SU-DHL-6 (cell line): ENCODE measurements at regions not wholly inside any gene's neighbourhood (a gene's known extent, or its start where the extent isn't known, plus 50 kb on each side); places are given as distances from the start of the nearest gene placed in this dataset.

Source experiments
- H2AFZ ChIP-seq: fragments of 200-600 bp; sonication (generic); 2 replicates; pipeline ENCODE4 v1.6.1; 2014; ENCODE audit warnings: low read depth, mild to moderate bottlenecking, moderate library complexity, mixed read lengths, antibody characterized with exemption, low read length; ENCODE audit not compliant: severe bottlenecking
- H3F3A ChIP-seq: fragments of 200-600 bp; shearing (Covaris generic); 2 replicates; pipeline ENCODE4 v1.6.0; 2016; ENCODE audit warnings: antibody characterized with exemption, mild to moderate bottlenecking; ENCODE audit not compliant: insufficient read depth
- H3K27ac ChIP-seq: fragments of 200-600 bp; sonication (generic); 2 replicates; pipeline ENCODE4 v1.5.1; 2016; ENCODE audit warnings: low read depth, mild to moderate bottlenecking, low read length, moderate library complexity, mixed read lengths
- H3K27me3 ChIP-seq: fragments of 200-600 bp; sonication (generic), shearing (Covaris generic); 2 replicates; pipeline ENCODE4 v1.6.0; 2014; ENCODE audit warnings: mild to moderate bottlenecking, low read length
- H3K36me3 ChIP-seq: fragments of 200-600 bp; sonication (generic); 2 replicates; pipeline ENCODE4 v1.6.1; 2014; ENCODE audit warnings: mild to moderate bottlenecking, low read length, mixed read lengths
- H3K4me2 ChIP-seq: fragments of 300-600, 200-600 bp; shearing (Covaris generic), sonication (generic); 2 replicates; pipeline ENCODE4 v1.6.0; 2014; ENCODE audit warnings: low read length, low read depth, mild to moderate bottlenecking; ENCODE audit not compliant: poor library complexity, severe bottlenecking
- H3K4me3 ChIP-seq: fragments of 200-600 bp; sonication (generic); 2 replicates; pipeline ENCODE4 v1.5.1; 2014; ENCODE audit warnings: antibody characterized with exemption, low read length, mild to moderate bottlenecking, mixed read lengths; ENCODE audit not compliant: insufficient read depth, poor library complexity, severe bottlenecking
- H3K79me2 ChIP-seq: fragments of 200-600 bp; sonication (generic); 2 replicates; pipeline ENCODE4 v1.6.1; 2014; ENCODE audit warnings: mild to moderate bottlenecking, low read length, moderate library complexity; ENCODE audit not compliant: insufficient read depth
- H3K9ac ChIP-seq: fragments of 200-600 bp; sonication (generic); 2 replicates; pipeline ENCODE4 v1.7.0; 2014; ENCODE audit warnings: mild to moderate bottlenecking, low read length
- H3K9me2 ChIP-seq: fragments of 200-600 bp; sonication (generic); replicated peaks from 2 replicates; pipeline ENCODE4 v1.6.1; 2014; ENCODE audit warnings: low read length; ENCODE audit not compliant: insufficient read depth
- H3K9me3 ChIP-seq: fragments of 200-600 bp; sonication (generic); 2 replicates; pipeline ENCODE4 v1.6.1; 2014; ENCODE audit warnings: low read length, mixed read lengths; ENCODE audit not compliant: insufficient read depth
- H4K20me1 ChIP-seq: fragments of 200-600 bp; sonication (generic); 2 replicates; pipeline ENCODE4 v1.6.1; 2014; ENCODE audit warnings: low read depth, mild to moderate bottlenecking, antibody characterized with exemption, low read length, moderate library complexity, mixed read lengths
- EZH2phosphoT487 ChIP-seq: fragments of 200-600 bp; sonication (generic), shearing (Covaris generic); conservative IDR thresholded peaks from 2 replicates; pipeline ENCODE4 v1.6.1; 2018; ENCODE audit warnings: mild to moderate bottlenecking, antibody characterized with exemption, low read length, moderate library complexity, mixed read lengths
- TF ChIP-seq, protein P1 (sequence below): fragments of 200-600 bp; sonication (generic); IDR thresholded peaks from one replicate; pipeline ENCODE4 v1.5.1; 2017; ENCODE audit warnings: antibody characterized with exemption, mild to moderate bottlenecking, low read length, moderate library complexity; ENCODE audit not compliant: insufficient read depth, poor library complexity, severe bottlenecking

GRCh38 chr1:192741095-192741494 lies 67.7 kb upstream of the RGS2 start:
- no peak overlapping the region for H3K9ac ChIP-seq
- no peaks in the 10 kb centered on the region for H3K9me3 ChIP-seq
- no peaks in the 10 kb centered on the region for H3K36me3 ChIP-seq
- no peak overlapping the region for H3K4me3 ChIP-seq
- H3F3A ChIP-seq = no peaks in the 10 kb centered on the region
- H4K20me1 ChIP-seq = no peaks in the 10 kb centered on the region
- no peaks in the 10 kb centered on the region for H3K9me2 ChIP-seq
- no peak for TF ChIP-seq EZH2phosphoT487
- TF ChIP-seq, protein P1, sequence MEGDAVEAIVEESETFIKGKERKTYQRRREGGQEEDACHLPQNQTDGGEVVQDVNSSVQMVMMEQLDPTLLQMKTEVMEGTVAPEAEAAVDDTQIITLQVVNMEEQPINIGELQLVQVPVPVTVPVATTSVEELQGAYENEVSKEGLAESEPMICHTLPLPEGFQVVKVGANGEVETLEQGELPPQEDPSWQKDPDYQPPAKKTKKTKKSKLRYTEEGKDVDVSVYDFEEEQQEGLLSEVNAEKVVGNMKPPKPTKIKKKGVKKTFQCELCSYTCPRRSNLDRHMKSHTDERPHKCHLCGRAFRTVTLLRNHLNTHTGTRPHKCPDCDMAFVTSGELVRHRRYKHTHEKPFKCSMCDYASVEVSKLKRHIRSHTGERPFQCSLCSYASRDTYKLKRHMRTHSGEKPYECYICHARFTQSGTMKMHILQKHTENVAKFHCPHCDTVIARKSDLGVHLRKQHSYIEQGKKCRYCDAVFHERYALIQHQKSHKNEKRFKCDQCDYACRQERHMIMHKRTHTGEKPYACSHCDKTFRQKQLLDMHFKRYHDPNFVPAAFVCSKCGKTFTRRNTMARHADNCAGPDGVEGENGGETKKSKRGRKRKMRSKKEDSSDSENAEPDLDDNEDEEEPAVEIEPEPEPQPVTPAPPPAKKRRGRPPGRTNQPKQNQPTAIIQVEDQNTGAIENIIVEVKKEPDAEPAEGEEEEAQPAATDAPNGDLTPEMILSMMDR = no peak
- H3K27ac ChIP-seq = no peak overlapping the region
- H3K27me3 ChIP-seq = no peaks in the 10 kb centered on the region
- no peak overlapping the region for H2AFZ ChIP-seq
- H3K4me2 ChIP-seq = no peak overlapping the region
- no peaks in the 10 kb centered on the region for H3K79me2 ChIP-seq

GRCh38 chr1:192747301-192747700 lies 61.5 kb upstream of the RGS2 start:
- Histone ChIP-seq H3K27ac (no peak overlapping the region), H2AFZ (no peak overlapping the region)
- TF ChIP-seq, protein P1 = no peak
- no peak for TF ChIP-seq EZH2phosphoT487

GRCh38 chr1:192747943-192748342 lies 60.9 kb upstream of the RGS2 start:
- H3K4me2 ChIP-seq = no peak overlapping the region
- no peak overlapping the region for H3K9ac ChIP-seq
- H3F3A ChIP-seq = no peaks in the 10 kb centered on the region
- no peak overlapping the region for H3K27ac ChIP-seq
- no peaks in the 10 kb centered on the region for H3K79me2 ChIP-seq
- H3K27me3 ChIP-seq = no peaks in the 10 kb centered on the region
- H3K9me2 ChIP-seq = no peaks in the 10 kb centered on the region
- TF ChIP-seq, protein P1 = no peak
- TF ChIP-seq EZH2phosphoT487 = no peak
- no peak overlapping the region for H3K4me3 ChIP-seq
- H4K20me1 ChIP-seq = no peaks in the 10 kb centered on the region
- H3K9me3 ChIP-seq = no peaks in the 10 kb centered on the region
- no peaks in the 10 kb centered on the region for H3K36me3 ChIP-seq
- H2AFZ ChIP-seq = peak overlapping the region; percentile 36

More at GRCh38 chr1:192747301-192747700, 61.5 kb upstream of the RGS2 start:
- no peak overlapping the region for H3K4me2 ChIP-seq
- H3K9me3 ChIP-seq = no peaks in the 10 kb centered on the region
- H3K9me2 ChIP-seq = no peaks in the 10 kb centered on the region
- no peaks in the 10 kb centered on the region for H4K20me1 ChIP-seq
- H3K4me3 ChIP-seq = no peak overlapping the region
- no peak overlapping the region for H3K9ac ChIP-seq
- H3K36me3 ChIP-seq = no peaks in the 10 kb centered on the region
- H3F3A ChIP-seq = no peaks in the 10 kb centered on the region
- H3K79me2 ChIP-seq = no peaks in the 10 kb centered on the region
- H3K27me3 ChIP-seq = no peaks in the 10 kb centered on the region

DNA sequence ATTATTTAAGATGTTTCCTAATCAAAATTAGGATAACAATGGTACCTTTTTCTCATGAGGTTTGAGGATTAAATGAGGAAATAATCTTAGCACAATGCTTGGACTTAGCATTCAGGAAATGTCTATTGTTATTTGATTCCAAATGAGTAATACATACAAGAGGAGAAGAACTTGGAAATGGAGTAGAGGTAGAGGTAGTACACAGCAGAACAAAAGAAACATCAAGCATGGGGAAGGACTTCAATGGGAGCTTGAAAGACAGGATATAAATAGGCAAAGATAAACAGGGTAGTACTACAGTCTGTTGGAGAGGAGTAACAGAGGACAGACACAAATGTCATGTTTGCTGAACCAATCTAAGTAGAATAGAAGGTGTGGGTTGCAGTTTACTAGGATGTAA lies 59.5 kb upstream of the RGS2 start:
- Histone ChIP-seq H3K4me3 (no peak overlapping the region), H3K4me2 (no peak overlapping the region), H3K9me3 (no peaks in the 10 kb centered on the region), H2AFZ (peak overlapping the region; percentile 7), H3F3A (no peaks in the 10 kb centered on the region), H4K20me1 (no peaks in the 10 kb centered on the region), H3K27ac (no peak overlapping the region), H3K79me2 (no peaks in the 10 kb centered on the region), H3K9me2 (no peaks in the 10 kb centered on the region), H3K27me3 (no peaks in the 10 kb centered on the region), H3K36me3 (no peaks in the 10 kb centered on the region), H3K9ac (no peak overlapping the region)
- TF ChIP-seq EZH2phosphoT487 = no peak
- TF ChIP-seq, protein P1 = no peak
